MG63 (cell line): ENCODE measurements at regions not wholly inside any gene's neighbourhood (a gene's known extent, or its start where the extent isn't known, plus 50 kb on each side); places are given as distances from the start of the nearest gene placed in this dataset.

ENCODE experiments used
- DNase-seq: peaks from one replicate; pipeline ENCODE4 v3.0.0-alpha.2; 2020
- H3K27me3 ChIP-seq: fragments of 250-450 bp; sonication (Bioruptor Pico); 2 replicates; pipeline ENCODE4 v1.5.1; 2020; ENCODE audit warnings: mild to moderate bottlenecking, moderate library complexity
- H3K36me3 ChIP-seq: fragments of 250-450 bp; sonication (Bioruptor Pico); 2 replicates; pipeline ENCODE4 v1.5.1; 2020; ENCODE audit warnings: mild to moderate bottlenecking, moderate library complexity
- H3K4me3 ChIP-seq: fragments of 250-450 bp; sonication (Bioruptor Pico); 2 replicates; pipeline ENCODE4 v1.5.1; 2020; ENCODE audit warnings: mild to moderate bottlenecking, moderate library complexity
- H3K9me3 ChIP-seq: fragments of 250-450 bp; sonication (Bioruptor Pico); 2 replicates; pipeline ENCODE4 v1.5.1; 2020; ENCODE audit warnings: mild to moderate bottlenecking, moderate library complexity

- no peak for DNase-seq
- no peak overlapping the region for H3K4me3 ChIP-seq
- H3K36me3 ChIP-seq: no peaks in the 10 kb centered on the region
- no peaks in the 10 kb centered on the region for H3K9me3 ChIP-seq
- no peaks in the 10 kb centered on the region for H3K27me3 ChIP-seq
Measured at GRCh38 chr10:42998481-42999384, 78.1 kb upstream of the RET start.

- Histone ChIP-seq H3K36me3 (no peaks in the 10 kb centered on the region), H3K9me3 (no peaks in the 10 kb centered on the region), H3K4me3 (no peak overlapping the region), H3K27me3 (no peaks in the 10 kb centered on the region)
- DNase-seq: no peak
Measured at GRCh38 chr10:42999385-43000020, 77.4 kb upstream of the RET start.

- Histone ChIP-seq H3K36me3 (no peaks in the 10 kb centered on the region), H3K9me3 (no peaks in the 10 kb centered on the region), H3K27me3 (no peaks in the 10 kb centered on the region), H3K4me3 (no peak overlapping the region)
- no peak for DNase-seq
Measured at GRCh38 chr10:43000021-43000411, 76.9 kb upstream of the RET start.

- no peak for DNase-seq
- Histone ChIP-seq H3K4me3 (no peak overlapping the region), H3K27me3 (no peaks in the 10 kb centered on the region), H3K36me3 (no peaks in the 10 kb centered on the region), H3K9me3 (no peaks in the 10 kb centered on the region)
Measured at GRCh38 chr10:43000651-43001426, 76.0 kb upstream of the RET start.

- Histone ChIP-seq H3K36me3 (no peaks in the 10 kb centered on the region), H3K9me3 (no peaks in the 10 kb centered on the region), H3K4me3 (no peak overlapping the region), H3K27me3 (no peaks in the 10 kb centered on the region)
- no peak for DNase-seq
Measured at GRCh38 chr10:43001427-43001795, 75.5 kb upstream of the RET start.

- H3K9me3 ChIP-seq: no peaks in the 10 kb centered on the region
- H3K4me3 ChIP-seq: no peak overlapping the region
- H3K27me3 ChIP-seq: no peaks in the 10 kb centered on the region
- no peaks in the 10 kb centered on the region for H3K36me3 ChIP-seq
- DNase-seq: no peak
Measured at GRCh38 chr10:43002596-43002995, 74.3 kb upstream of the RET start.

- Histone ChIP-seq H3K27me3 (no peaks in the 10 kb centered on the region), H3K36me3 (no peaks in the 10 kb centered on the region), H3K4me3 (no peak overlapping the region), H3K9me3 (no peaks in the 10 kb centered on the region)
- no peak for DNase-seq
Measured at GRCh38 chr10:43006490-43006889, 70.4 kb upstream of the RET start.

- no peak for DNase-seq
- H3K4me3 ChIP-seq: no peak overlapping the region
- no peaks in the 10 kb centered on the region; the same call in 1 of the 2 replicates for H3K27me3 ChIP-seq
- H3K36me3 ChIP-seq: no peaks in the 10 kb centered on the region
- H3K9me3 ChIP-seq: no peaks in the 10 kb centered on the region
Measured at GRCh38 chr10:43012578-43012977, 64.3 kb upstream of the RET start.

GRCh38 chr10:43013065-43013464, 63.8 kb upstream of the RET start:
- Histone ChIP-seq H3K36me3 (no peaks in the 10 kb centered on the region), H3K27me3 (peaks cover under 1% of the 10 kb centered on the region; the same call in 1 of the 2 replicates), H3K9me3 (no peaks in the 10 kb centered on the region), H3K4me3 (no peak overlapping the region)
- DNase-seq: no peak

- no peaks in the 10 kb centered on the region for H3K36me3 ChIP-seq
- no peaks in the 10 kb centered on the region for H3K9me3 ChIP-seq
- H3K4me3 ChIP-seq: no peak overlapping the region
- peaks cover 4% of the 10 kb centered on the region; the same call in 1 of the 2 replicates for H3K27me3 ChIP-seq
- no peak for DNase-seq
Measured at GRCh38 chr10:43024524-43024923, 52.3 kb upstream of the RET start.

GRCh38 chr10:43024942-43025700, 51.7 kb upstream of the RET start:
- peaks cover 2% of the 10 kb centered on the region; the same call in 1 of the 2 replicates for H3K27me3 ChIP-seq
- no peak overlapping the region for H3K4me3 ChIP-seq
- no peaks in the 10 kb centered on the region for H3K9me3 ChIP-seq
- no peak for DNase-seq
- no peaks in the 10 kb centered on the region for H3K36me3 ChIP-seq

- Histone ChIP-seq H3K36me3 (no peaks in the 10 kb centered on the region), H3K9me3 (no peaks in the 10 kb centered on the region; the same call in 1 of the 2 replicates), H3K27me3 (no peaks in the 10 kb centered on the region), H3K4me3 (no peak overlapping the region)
- DNase-seq: no peak
Measured at GRCh38 chr10:43026039-43026973, 50.6 kb upstream of the RET start.
